HG03060 (cell line): ENCODE measurements at regions not wholly inside any gene's neighbourhood (a gene's known extent, or its start where the extent isn't known, plus 50 kb on each side); places are given as distances from the start of the nearest gene placed in this dataset.
"Not testable (repeated sequence)": the region's sequence is repeated elsewhere in the genome, so short reads cannot be mapped to it uniquely, and the experiment has no call there.

Experiments
- ATAC-seq: cut with Tn5 transposase; IDR thresholded peaks from one replicate; pipeline ENCODE4 v1.9.1; 2021; ENCODE audit warnings: low read depth, moderate number of reproducible peaks; ENCODE audit not compliant: unreplicated experiment

- ATAC-seq: no peak
These were observed 141.7 kb upstream of the PFKP start for GRCh38 chr10:2925631-2926030.

DNA sequence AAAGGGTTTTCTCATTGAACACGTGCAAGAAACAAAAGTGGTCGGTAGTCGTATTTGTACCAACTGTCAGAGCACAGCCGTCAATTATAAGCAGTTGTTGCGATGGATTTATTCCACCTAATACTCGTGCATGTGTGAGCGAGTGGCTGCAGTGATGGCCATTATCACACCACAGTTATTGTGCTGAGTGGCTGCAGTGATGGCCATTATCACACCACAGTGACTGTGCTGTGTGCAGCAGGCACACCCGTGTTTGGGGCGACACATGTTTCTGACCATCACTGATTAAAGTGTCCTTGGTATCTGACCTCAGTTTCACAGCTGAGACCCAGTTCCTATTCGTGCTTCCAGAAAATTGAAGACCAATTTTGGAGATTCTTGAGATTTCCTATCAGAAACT is 142.9 kb upstream of the PFKP start:
- ATAC-seq: no peak

GRCh38 chr10:2921956-2922680 is 145.2 kb upstream of the PFKP start:
- no peak for ATAC-seq

DNA sequence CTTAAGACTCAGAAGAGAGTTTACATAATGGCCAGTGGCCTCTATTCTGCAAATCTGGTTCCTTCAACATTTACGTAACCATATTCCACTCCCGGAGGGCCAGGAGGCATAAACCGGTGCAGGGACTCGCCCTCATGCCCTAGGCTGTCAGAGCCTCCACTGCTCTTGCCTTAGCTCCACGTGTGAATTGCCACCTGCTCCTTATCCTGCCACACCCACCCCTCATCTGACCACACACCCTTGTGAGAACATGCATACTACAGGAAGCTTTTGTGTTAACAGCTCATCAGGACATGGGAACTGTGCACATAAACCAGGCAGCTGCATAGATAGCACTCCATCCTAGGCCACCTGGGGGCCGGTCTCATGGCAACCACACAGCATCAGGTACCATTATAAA is 146.7 kb upstream of the PFKP start:
- ATAC-seq: no peak

- ATAC-seq: no peak
These were observed 147.2 kb upstream of the PFKP start for GRCh38 chr10:2920168-2920567.

DNA sequence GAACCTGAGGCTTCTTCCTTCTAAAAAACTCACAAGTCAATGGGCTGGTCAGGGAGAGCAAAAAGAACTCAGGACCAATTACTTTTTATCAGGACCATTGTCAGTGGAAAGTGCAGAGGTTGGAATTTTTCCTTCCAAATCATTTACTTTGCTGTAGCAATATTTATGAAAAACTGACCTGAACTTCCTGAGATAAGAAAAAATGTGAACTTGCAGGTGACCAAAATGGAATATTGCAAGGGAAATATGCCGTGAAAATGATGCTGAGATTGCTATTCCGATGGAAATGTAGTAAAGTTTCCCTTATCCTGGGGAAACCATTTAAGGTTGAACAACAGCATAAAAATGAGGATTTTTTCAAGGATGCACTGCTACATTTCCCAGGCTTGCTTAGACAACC is 148.3 kb upstream of the PFKP start:
- ATAC-seq: no peak

DNA sequence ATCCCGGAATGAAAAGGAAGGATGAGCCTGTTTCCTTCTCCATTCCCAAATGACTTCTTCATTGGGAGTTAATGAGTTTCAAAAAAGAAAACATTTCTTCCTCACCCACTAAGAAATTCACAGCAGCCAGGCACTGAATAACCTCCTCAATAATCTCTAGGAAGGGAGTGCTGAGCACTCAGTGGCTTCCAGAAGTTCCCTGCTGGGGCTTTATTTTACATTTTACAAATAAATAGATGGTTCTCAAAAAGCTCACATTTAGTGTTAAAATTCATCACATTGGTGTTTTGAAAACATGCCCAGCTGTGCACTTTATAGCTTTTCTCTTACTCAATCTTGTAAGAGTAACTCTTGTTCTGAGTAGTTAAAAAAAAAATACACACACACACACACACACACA is 148.9 kb upstream of the PFKP start:
- ATAC-seq: no peak

GRCh38 chr10:2917926-2918325 is 149.4 kb upstream of the PFKP start:
- no peak for ATAC-seq

DNA sequence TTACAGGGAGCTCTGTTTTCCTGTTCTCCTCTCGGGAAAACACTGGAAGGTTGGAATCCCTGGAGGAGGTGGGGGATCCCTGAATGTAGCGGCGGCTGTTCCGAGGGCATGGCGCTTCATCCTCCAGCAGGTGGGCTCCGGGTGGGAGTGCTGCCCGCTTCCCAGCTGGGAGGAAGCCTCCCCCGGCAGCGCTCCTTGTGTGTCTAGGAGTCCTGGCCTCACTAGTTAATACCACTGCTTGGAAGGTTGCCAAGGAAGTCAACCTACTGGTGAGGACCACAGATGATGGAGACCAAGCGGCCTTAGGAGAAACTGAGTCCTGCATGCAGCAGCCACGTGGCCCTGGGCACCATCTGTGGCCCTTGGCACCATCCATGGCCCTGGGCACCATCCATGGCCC is 151.9 kb upstream of the PFKP start:
- no peak for ATAC-seq

DNA sequence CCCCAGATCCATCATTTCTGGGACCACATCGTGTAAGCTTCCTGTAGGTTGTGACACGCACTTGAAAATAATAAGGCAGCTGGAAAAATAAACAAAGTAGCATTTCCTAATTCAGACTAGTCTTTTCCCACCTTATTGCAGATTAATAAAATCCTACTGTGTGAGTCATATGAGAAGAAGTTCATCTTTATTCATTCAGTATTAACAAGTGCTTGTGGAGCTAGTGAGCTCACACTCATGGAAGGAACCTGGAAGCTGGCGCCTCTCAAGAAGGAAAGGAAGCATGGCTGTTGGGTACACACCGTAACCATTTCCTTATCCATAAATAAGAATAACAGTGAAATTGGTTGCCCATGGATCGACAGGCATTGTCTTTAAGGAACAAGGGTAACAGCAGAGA is 152.6 kb upstream of the PFKP start:
- no peak for ATAC-seq

- no peak for ATAC-seq
These were observed 153.9 kb upstream of the PFKP start for GRCh38 chr10:2913474-2913873.

DNA sequence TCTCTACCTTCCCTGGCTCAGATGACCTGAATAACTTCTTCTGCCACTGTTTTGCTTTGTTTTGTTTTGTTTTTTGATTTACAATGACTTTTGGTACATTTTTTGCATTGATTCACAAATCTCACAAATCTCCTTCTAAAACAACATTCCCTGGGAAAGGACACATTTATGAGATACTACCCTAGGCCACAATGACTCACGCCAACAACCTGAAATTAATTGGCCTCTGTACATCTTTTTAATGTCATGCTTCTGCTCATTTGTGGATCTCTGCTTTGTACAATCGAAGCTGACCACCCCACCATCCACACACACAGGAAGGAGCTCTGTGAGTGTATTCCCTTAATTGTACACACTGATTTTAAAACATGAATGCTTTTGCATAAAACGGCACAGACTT is 156.7 kb upstream of the PFKP start:
- ATAC-seq: no peak

GRCh38 chr10:2909921-2910320 is 157.4 kb upstream of the PFKP start:
- ATAC-seq: no peak

DNA sequence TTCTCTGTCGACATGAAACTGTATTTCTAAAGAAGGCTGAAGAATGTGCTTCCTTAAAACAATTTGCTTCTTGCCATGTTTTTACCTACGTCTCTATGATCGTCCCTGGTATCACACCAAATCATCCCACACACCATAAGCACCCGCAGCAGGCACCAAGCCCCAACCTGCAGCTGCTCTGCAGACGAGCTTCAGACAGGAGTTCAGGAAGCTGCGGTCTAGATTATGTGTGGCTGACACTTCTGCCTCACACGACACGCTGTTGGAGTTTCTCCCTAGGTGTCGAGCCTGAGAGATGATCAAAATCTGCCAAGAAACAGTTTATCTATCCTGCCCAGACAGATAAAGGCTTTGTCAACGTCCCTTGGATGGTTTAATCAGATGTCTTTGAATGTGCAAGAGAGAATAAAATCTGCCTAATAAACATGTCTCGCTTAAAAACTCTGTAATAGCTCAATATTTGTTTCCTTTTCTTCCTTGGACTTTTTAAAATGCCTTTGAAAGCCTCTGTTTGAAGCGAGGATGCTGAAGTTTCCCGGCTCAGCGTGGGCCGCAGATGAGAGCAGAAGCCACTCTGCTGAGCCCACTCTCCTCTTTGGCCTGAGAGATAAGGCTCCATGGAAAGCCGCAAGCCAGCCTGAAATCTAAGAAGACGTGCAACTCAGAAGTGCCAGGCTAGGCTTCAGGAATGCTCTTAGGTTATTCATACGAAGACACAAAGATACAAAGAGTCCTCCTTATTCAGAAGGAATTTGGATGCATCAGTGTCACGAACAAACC is 158.3 kb upstream of the PFKP start:
- no peak for ATAC-seq

DNA sequence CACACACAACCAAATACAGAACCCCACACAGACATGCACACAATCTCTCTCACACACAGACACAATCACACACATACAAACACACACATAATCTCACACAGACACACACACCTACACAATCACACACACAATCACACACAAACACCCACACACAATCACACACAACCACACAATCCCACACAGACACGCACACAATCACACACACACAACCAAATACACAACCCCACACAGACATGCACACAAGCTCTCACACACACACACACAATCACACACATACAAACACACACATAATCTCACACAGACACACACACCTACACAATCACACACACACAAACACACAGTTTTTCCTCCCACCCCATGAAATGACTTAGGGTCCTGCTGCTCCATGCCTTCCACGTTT is 160.4 kb upstream of the PFKP start:
- ATAC-seq: no peak

GRCh38 chr10:2905851-2906250 is 161.5 kb upstream of the PFKP start:
- ATAC-seq: no peak

DNA sequence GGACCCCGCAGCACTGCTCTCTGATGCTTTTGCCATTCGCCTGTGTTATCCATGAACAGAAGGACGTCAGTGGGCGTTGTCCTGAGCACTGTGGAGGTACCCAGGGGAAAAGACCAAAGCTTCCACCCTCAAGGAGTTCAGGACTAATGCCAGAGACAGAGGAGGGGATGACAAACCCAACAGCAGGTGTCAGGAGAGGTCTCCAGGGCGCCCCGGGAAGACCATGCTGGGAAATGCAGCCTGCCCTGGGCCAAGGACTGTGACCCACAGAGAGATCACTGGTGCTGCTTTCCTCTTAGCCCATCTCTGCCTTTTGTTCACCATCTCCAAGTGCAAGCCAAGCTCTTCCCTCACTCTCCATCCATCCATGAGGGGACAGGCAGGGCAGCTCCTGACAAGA is 166.8 kb upstream of the PFKP start:
- no peak for ATAC-seq

DNA sequence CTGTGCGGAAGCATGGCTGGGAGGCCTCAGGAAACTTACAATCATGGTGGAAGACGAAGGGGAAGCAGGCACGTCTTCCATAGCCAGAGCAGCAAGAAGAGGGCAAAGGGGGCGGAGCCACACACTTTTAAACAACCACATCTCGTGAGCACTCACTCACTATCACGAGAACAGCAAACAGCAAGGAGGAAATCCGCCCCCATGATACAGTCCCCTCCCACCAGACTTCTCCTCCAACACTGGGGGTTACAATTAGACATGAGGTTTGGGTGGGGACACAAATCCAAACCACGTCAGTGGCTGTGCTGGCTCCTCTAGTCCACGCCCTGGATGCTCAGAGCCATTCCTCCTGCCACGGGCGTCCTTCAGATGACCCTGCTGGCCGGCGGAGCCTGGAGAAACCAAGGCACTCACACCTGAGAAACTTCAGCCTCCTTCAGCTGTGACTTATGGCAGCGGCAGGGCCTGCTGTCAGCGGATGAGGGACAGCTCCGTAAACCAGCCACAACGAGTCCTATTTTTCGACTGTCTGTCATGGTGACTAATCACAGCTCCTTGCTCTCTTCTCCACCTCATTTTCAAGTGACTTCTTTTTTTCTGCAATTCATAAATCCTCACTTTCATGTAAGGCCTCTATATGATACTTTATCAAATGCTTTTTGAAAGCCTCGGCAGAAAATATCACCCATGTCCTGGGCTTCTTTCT is 167.9 kb upstream of the PFKP start:
- ATAC-seq: no peak

DNA sequence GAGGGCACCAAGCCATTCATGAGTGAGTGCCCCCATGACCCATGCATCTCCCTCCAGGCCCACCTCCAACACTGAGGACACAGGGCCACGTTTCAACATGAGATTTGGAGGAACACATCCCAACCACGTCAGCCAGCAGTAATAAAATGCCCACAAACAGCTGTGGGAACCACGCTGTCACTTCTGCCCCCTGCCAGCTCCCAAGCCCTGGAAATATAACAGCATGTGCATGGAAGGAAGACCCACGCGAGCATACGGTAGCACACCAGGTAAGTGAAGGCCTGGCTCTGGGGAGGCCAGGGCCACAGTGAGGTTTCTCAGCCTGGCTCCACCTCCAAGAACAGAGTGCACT is 168.9 kb upstream of the PFKP start:
- no peak for ATAC-seq

GRCh38 chr10:2897619-2898508 is 169.5 kb upstream of the PFKP start:
- ATAC-seq: no peak

DNA sequence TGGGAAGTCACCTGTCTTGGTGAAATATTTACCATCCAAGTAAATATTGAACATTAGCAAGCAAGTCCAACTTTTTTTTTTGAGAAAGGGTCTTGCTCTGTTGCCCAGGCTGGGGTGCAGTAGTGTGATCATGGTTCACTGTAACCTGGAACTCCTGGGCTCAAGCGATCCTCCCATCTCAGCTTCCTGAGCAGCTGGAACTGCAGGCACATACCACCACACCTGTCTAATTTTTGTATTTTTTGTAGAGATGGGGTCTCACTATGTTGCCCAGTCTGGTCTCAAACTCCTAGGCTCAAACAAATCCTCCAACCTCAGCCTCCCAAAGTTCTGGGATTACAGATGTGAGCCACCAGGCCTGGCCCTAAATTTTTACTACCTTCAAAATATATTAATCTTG is 171.0 kb upstream of the PFKP start:
- not testable (repeated sequence) for ATAC-seq
